Heart right ventricle (tissue), 16 donors: ENCODE measurements at regions not wholly inside any gene's neighbourhood (a gene's known extent, or its start where the extent isn't known, plus 50 kb on each side); places are given as distances from the start of the nearest gene placed in this dataset.
"Not testable (repeated sequence)": the region's sequence is repeated elsewhere in the genome, so short reads cannot be mapped to it uniquely, and the experiment has no call there.

Experiments
- ATAC-seq, 8 donors: fragments of 200-7000 bp; cut with Tn5 transposase; one replicate each; pipeline ENCODE4 v1.9.1; 2020; ENCODE audit warnings: mild to moderate bottlenecking in 8 of 8, moderate library complexity in 8 of 8, moderate number of reproducible peaks in 1 of 8
- DNase-seq, 2 donors: peaks; one replicate each; pipeline ENCODE4 v3.0.0-alpha.2; 2020
- H3K27ac ChIP-seq, 10 donors: fragments of 200-600 bp; sonication (generic) in 2 of 10; one replicate each; pipeline versions ENCODE4 v1.5.0 to v1.8.0; 2020 to 2022; ENCODE audit warnings: mild to moderate bottlenecking in 3 of 10
- H3K27me3 ChIP-seq, 7 donors: fragments of 200-600 bp; one replicate each; pipeline ENCODE4 v1.8.0; 2021 to 2022; ENCODE audit warnings: mild to moderate bottlenecking in 2 of 7
- H3K36me3 ChIP-seq, 9 donors: fragments of 200-600 bp; sonication (generic) in 1 of 9; one replicate each; pipeline versions ENCODE4 v1.5.0 to v1.8.0; 2020 to 2022; ENCODE audit warnings: mild to moderate bottlenecking in 2 of 9
- H3K4me1 ChIP-seq, 9 donors: fragments of 200-600 bp; sonication (generic) in 1 of 9; one replicate each; pipeline versions ENCODE4 v1.5.0 to v1.8.0; 2020 to 2022; ENCODE audit warnings: mild to moderate bottlenecking in 4 of 9
- H3K4me3 ChIP-seq, 10 donors: fragments of 200-600 bp; sonication (generic) in 2 of 10; one replicate each; pipeline versions ENCODE4 v1.5.0 to v1.8.0; 2020 to 2022; ENCODE audit warnings: mild to moderate bottlenecking in 7 of 10, moderate library complexity in 2 of 10
- H3K9me3 ChIP-seq, 11 donors: fragments of 200-600 bp in 10 of 11; sonication (generic) in 2 of 11; one replicate each; pipeline versions ENCODE4 v1.5.0 to v1.8.0; 2013 to 2022; ENCODE audit warnings: mild to moderate bottlenecking in 2 of 11, control low read depth in 1 of 11, moderate library complexity in 1 of 11
- CTCF ChIP-seq, 9 donors: fragments of 200-600 bp; sonication (generic) in 2 of 9; IDR thresholded peaks; one replicate each; pipeline versions ENCODE4 v1.5.0 to v1.8.0; 2021 to 2022; ENCODE audit warnings: antibody characterized with exemption in 9 of 9, mild to moderate bottlenecking in 5 of 9, moderate library complexity in 1 of 9
- WGBS, 2 donors: extraction: QIAGEN DNeasy Blood & Tissue Kit; methylation state at CpG; one replicate each; pipeline ENCODE4 v1.1.7; 2013; ENCODE audit warnings: inconsistent platforms in 1 of 2; 5-methylcytosine and 5-hydroxymethylcytosine counted together
- intact Hi-C, 10 donors: fragments of 100-400 bp; cut with DNase I; formaldehyde crosslinking; loops; one replicate each; pipeline versions ENCODE4 v1.11.1 to v1.14.2; 2022
- donor health status: Arrhythmogenic right ventricular cardiomyopathy.
- donor health status: ischemic (EF 13 %, LVEDD 7.1; RV severe dilation, severe dysfunction).
- donor health status: healthy with polysubstance abuse.
- donor health status: DM: no; HTN: yes; CAD: no.
- donor health status: DM: no; HTN: no; CAD: no.
- donor health status: ischemic (EF 25% LVEDD 6.9; RV normal size, moderate dysfunction).
- donor health status: ischemic (EF 25% LVEDD 5.7; RV mildly dilated, moderate dysfunction).
- donor health status: healthy.
- donor health status: DM: yes; HTN: yes; CAD: no.
- donor health status: Ischemic cardiomyopathy.
- donor health status: ischemic (EF 35%, LVEDD 5.7; RV mildly dilated, moderate dysfunction).
- donor health status: nonischemic (EF 11% LVEDD 7.7; RV severe dilation, severe dysfunction).
- donor health status: DM: yes; HTN: yes; CAD: no.
- donor health status: PGD.
- donor health status: ischemic (EF 29% LVEDD 5.4; RV normal size, mild dysfunction).
- donor health status: nonischemic (EF 23%, LVEDD 6.1; RV moderate dilation, normal function).

- no peak overlapping the region for H3K4me3 ChIP-seq
- TF ChIP-seq CTCF (IDR thresholded peaks at IDR 0.05), result no peak
- H3K27me3 ChIP-seq, result no peaks in the 10 kb centered on the region
- H3K27ac ChIP-seq, result no peak overlapping the region
- peaks cover 0 to 16% (median 0%) of the 10 kb centered on the region in 9 donors for H3K36me3 ChIP-seq
- peaks cover 0 to 25% (median 9%) of the 10 kb centered on the region in 9 donors for H3K4me1 ChIP-seq
- ATAC-seq, result peak in 1 of 8 donors; percentile 49
- DNase-seq, result no peak
- intact Hi-C loops, result no loop called here
- WGBS, 2 donors, result 71 to 83% methylated on average over 11 of the region's 11 CpGs
- H3K9me3 ChIP-seq, result no peaks in the 10 kb centered on the region
These were observed 102.3 kb downstream of the NPIPB11 start for GRCh38 chr16:29304251-29304650.

- no peaks in the 10 kb centered on the region for H3K9me3 ChIP-seq
- TF ChIP-seq CTCF (IDR thresholded peaks at IDR 0.05), result no peak
- ATAC-seq, result no peak
These were observed 103.0 kb downstream of the NPIPB11 start for GRCh38 chr16:29303520-29303919.

GRCh38 chr16:29302976-29303375 is 103.5 kb downstream of the NPIPB11 start:
- H3K4me1 ChIP-seq, result peaks cover 0 to 19% (median 7%) of the 10 kb centered on the region in 9 donors
- H3K9me3 ChIP-seq, result no peaks in the 10 kb centered on the region
- DNase-seq (no peak), ATAC-seq (no peak)
- TF ChIP-seq CTCF (IDR thresholded peaks at IDR 0.05), result no peak
- no peak overlapping the region for H3K4me3 ChIP-seq
- WGBS, 2 donors, result 94 to 99% methylated on average over 13 of the region's 13 CpGs
- peaks cover 0 to 16% (median 0%) of the 10 kb centered on the region in 9 donors for H3K36me3 ChIP-seq
- H3K27me3 ChIP-seq, result no peaks in the 10 kb centered on the region
- intact Hi-C loops, result no loop called here
- H3K27ac ChIP-seq, result no peak overlapping the region

More at GRCh38 chr16:29303520-29303919, 103.0 kb downstream of the NPIPB11 start:
- Histone ChIP-seq H3K4me3 (no peak overlapping the region), H3K27ac (no peak overlapping the region), H3K36me3 (peaks cover 0 to 16% (median 0%) of the 10 kb centered on the region in 9 donors), H3K27me3 (no peaks in the 10 kb centered on the region), H3K4me1 (peaks cover 0 to 25% (median 9%) of the 10 kb centered on the region in 9 donors)
- no peak for DNase-seq
- WGBS, 2 donors, result 95 to 98% methylated on average over 5 of the region's 5 CpGs
- intact Hi-C loops, result no loop called here

GRCh38 chr16:29302433-29302832 is 104.1 kb downstream of the NPIPB11 start:
- Histone ChIP-seq H3K36me3 (peaks cover 0 to 16% (median 0%) of the 10 kb centered on the region in 9 donors), H3K4me1 (peaks cover 0 to 17% (median 2%) of the 10 kb centered on the region in 9 donors)
- DNase-seq, H3K9me3 ChIP-seq, H3K27me3 ChIP-seq, H3K4me3 ChIP-seq, H3K27ac ChIP-seq, intact Hi-C loops, ATAC-seq: not testable (repeated sequence)
- 93 to 98% methylated on average over 20 of the region's 20 CpGs for WGBS, 2 donors

- ATAC-seq, DNase-seq, H3K9me3 ChIP-seq, intact Hi-C loops, H3K4me3 ChIP-seq, H3K27ac ChIP-seq, H3K27me3 ChIP-seq: not testable (repeated sequence)
- WGBS, 2 donors, result 91% methylated on average over 15 of the region's 15 CpGs
- H3K4me1 ChIP-seq, result peaks cover 0 to 17% (median 0%) of the 10 kb centered on the region in 9 donors
- peaks cover 0 to 16% (median 0%) of the 10 kb centered on the region in 9 donors for H3K36me3 ChIP-seq
These were observed 104.7 kb downstream of the NPIPB11 start for GRCh38 chr16:29301662-29302285.

GRCh38 chr16:29300541-29301535 is 105.7 kb downstream of the NPIPB11 start:
- H3K27ac ChIP-seq, result peak overlapping the region in 6 of 10 donors; percentile 36 to 65 (median 58)
- peak in 2 of 8 donors; percentile 4 to 16 for ATAC-seq
- not testable (repeated sequence) for H3K9me3 ChIP-seq

GRCh38 chr16:29300030-29300491 is 106.5 kb downstream of the NPIPB11 start:
- not testable (repeated sequence) for H3K27me3 ChIP-seq
- H3K27ac ChIP-seq, result peak overlapping the region in 6 of 10 donors; percentile 36 to 65 (median 58)

More at GRCh38 chr16:29300541-29301535, 105.7 kb downstream of the NPIPB11 start:
- H3K27me3 ChIP-seq, DNase-seq, H3K4me3 ChIP-seq, intact Hi-C loops: not testable (repeated sequence)
- Histone ChIP-seq H3K36me3 (peaks cover 0 to 16% (median 0%) of the 10 kb centered on the region in 9 donors), H3K4me1 (peaks cover 0 to 17% (median 4%) of the 10 kb centered on the region in 9 donors)
- 70 to 71% methylated on average over 23 to 26 of the region's 29 CpGs for WGBS, 2 donors

More at GRCh38 chr16:29300030-29300491, 106.5 kb downstream of the NPIPB11 start:
- peak in 7 of 8 donors; percentile 53 to 81 (median 75) for ATAC-seq
- H3K4me1 ChIP-seq, result peaks cover 0 to 18% (median 4%) of the 10 kb centered on the region in 9 donors
- 68 to 71% methylated on average over 7 of the region's 7 CpGs for WGBS, 2 donors
- H3K4me3 ChIP-seq, intact Hi-C loops, H3K9me3 ChIP-seq: not testable (repeated sequence)
- peak in 1 of 2 donors; percentile 12 for DNase-seq
- H3K36me3 ChIP-seq, result peaks cover 0 to 16% (median 0%) of the 10 kb centered on the region in 9 donors
